Activated CD8-positive, alpha-beta T cell treated with anti-CD3 and anti-CD28 coated beads for 36 hours (primary cell): ENCODE measurements at regions not wholly inside any gene's neighbourhood (a gene's known extent, or its start where the extent isn't known, plus 50 kb on each side); places are given as distances from the start of the nearest gene placed in this dataset.

ENCODE experiments used
- ATAC-seq: fragments of 200-7000 bp; cut with Tn5 transposase; one replicate; pipeline ENCODE4 v1.10.0; 2021; ENCODE audit warnings: mild to moderate bottlenecking, moderate library complexity
- CTCF ChIA-PET: fragments of 350-600 bp; sonication (Branson Sonifier 250); formaldehyde crosslinking; loops from one replicate; lab custom pipeline; 2021; ENCODE audit warnings: antibody characterized with exemption; lab: Charles Lee
- POLR2A ChIA-PET: fragments of 350-600 bp; sonication (Branson Sonifier 250); formaldehyde crosslinking; loops from one replicate; lab custom pipeline; 2021; ENCODE audit warnings: antibody characterized with exemption; lab: Charles Lee
- DNase-seq: peaks from one replicate; pipeline ENCODE4 v3.0.0-alpha.2; 2020
- H3K27ac Mint-ChIP-seq: one replicate; pipeline ENCODE4 v1.8.0; 2021; ENCODE audit warnings: mild to moderate bottlenecking, mixed read lengths
- H3K27me3 Mint-ChIP-seq: one replicate; pipeline ENCODE4 v1.8.0; 2021; ENCODE audit warnings: mixed read lengths
- H3K36me3 Mint-ChIP-seq: one replicate; pipeline ENCODE4 v1.8.0; 2021; ENCODE audit warnings: low read depth, mixed read lengths
- H3K4me1 Mint-ChIP-seq: one replicate; pipeline ENCODE4 v1.8.0; 2021; ENCODE audit warnings: low read depth, mixed read lengths
- H3K4me3 Mint-ChIP-seq: one replicate; pipeline ENCODE4 v1.8.0; 2021; ENCODE audit warnings: mild to moderate bottlenecking, moderate library complexity, mixed read lengths
- H3K9me3 Mint-ChIP-seq: one replicate; pipeline ENCODE4 v1.8.0; 2021; ENCODE audit warnings: mixed read lengths
- intact Hi-C: fragments of 100-400 bp; cut with micrococcal nuclease; formaldehyde crosslinking; loops from one replicate; pipeline ENCODE4 v1.10.0; 2022
- TF ChIP-seq, protein P1 (sequence below): fragments of 200-600 bp; IDR thresholded peaks from one replicate; pipeline ENCODE4 v1.8.0; 2022; ENCODE audit warnings: antibody characterized with exemption, mild to moderate bottlenecking

DNA sequence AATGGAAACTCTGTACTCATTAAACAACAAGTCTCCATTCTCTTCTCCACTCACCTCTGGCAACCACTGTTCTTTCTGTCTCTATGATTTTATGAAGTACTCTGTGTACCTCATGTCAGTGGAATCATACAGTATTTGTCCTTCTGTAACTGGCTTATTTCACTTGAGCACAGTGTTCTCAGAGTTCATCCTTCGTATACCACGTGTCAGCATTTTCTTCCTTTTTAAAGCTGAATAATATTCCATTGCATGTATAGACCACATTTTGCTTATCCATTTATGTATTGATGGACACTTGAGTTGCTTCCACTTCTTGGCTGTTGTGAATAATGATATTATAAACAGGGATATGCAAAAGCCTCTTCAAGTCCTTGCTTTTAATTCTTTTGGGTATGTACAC is 333.0 kb upstream of the ZNF32 start:
- ChIA-PET CTCF (no interaction called here), POLR2A (no interaction called here)
- Mint-ChIP-seq H3K4me1 (peaks cover 9% of the 10 kb centered on the region), H3K36me3 (no peaks in the 10 kb centered on the region), H3K27me3 (no peaks in the 10 kb centered on the region), H3K27ac (no peak overlapping the region), H3K9me3 (no peaks in the 10 kb centered on the region), H3K4me3 (no peak overlapping the region)
- TF ChIP-seq, protein P1, sequence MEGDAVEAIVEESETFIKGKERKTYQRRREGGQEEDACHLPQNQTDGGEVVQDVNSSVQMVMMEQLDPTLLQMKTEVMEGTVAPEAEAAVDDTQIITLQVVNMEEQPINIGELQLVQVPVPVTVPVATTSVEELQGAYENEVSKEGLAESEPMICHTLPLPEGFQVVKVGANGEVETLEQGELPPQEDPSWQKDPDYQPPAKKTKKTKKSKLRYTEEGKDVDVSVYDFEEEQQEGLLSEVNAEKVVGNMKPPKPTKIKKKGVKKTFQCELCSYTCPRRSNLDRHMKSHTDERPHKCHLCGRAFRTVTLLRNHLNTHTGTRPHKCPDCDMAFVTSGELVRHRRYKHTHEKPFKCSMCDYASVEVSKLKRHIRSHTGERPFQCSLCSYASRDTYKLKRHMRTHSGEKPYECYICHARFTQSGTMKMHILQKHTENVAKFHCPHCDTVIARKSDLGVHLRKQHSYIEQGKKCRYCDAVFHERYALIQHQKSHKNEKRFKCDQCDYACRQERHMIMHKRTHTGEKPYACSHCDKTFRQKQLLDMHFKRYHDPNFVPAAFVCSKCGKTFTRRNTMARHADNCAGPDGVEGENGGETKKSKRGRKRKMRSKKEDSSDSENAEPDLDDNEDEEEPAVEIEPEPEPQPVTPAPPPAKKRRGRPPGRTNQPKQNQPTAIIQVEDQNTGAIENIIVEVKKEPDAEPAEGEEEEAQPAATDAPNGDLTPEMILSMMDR = no peak
- intact Hi-C loops = no loop called here
- DNase-seq (no peak), ATAC-seq (no peak)

DNA sequence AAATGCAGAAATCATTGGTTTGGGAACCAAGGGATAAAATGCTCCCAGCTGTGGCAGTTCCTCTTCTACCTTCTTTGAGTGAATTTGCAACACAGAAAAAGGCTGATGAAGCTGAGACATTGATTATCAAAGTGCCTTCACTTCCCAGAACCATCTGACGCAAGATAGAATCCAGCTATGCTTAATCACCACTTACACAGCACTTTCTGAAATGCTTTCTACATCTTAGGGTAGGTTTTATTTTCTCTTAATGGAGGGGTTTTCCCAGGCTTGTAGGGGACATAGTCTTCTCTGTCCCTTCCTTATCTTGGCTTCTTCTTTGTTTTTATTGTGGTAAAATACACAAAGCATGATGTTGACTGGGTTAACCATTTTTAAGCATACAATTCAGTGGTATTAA is 332.6 kb upstream of the ZNF32 start:
- Mint-ChIP-seq H3K4me1 (peaks cover 9% of the 10 kb centered on the region), H3K27me3 (no peaks in the 10 kb centered on the region), H3K27ac (no peak overlapping the region), H3K4me3 (no peak overlapping the region), H3K36me3 (no peaks in the 10 kb centered on the region), H3K9me3 (no peaks in the 10 kb centered on the region)
- intact Hi-C loops = no loop called here
- ATAC-seq (no peak), DNase-seq (no peak)
- POLR2A ChIA-PET = no interaction called here
- CTCF ChIA-PET = no interaction called here
- TF ChIP-seq, protein P1 = no peak

DNA sequence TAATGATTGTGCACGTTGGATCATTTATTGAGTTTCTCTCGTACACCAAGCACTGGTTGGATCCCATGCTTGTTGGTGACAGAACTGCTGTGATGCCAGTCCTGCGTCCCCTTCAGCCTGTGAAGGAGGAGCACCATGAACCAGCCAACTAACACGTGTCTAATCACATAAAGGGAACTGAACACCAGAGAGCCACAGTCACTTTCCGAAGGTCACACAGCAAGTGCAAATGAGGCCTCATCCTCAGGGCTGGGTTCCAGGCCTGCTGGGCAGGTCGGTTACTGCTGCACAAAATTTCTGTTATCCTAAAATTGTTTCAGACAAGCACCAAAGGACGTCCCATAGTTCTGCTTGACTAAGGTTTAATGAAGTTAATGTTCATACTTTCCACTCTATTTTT is 332.0 kb upstream of the ZNF32 start:
- no peak overlapping the region for H3K27ac Mint-ChIP-seq
- H3K27me3 Mint-ChIP-seq = no peaks in the 10 kb centered on the region
- intact Hi-C loops = no loop called here
- H3K36me3 Mint-ChIP-seq = no peaks in the 10 kb centered on the region
- CTCF ChIA-PET = no interaction called here
- no peaks in the 10 kb centered on the region for H3K9me3 Mint-ChIP-seq
- POLR2A ChIA-PET = no interaction called here
- TF ChIP-seq, protein P1 = no peak
- DNase-seq = no peak
- no peak overlapping the region for H3K4me3 Mint-ChIP-seq
- peaks cover 9% of the 10 kb centered on the region for H3K4me1 Mint-ChIP-seq
- no peak for ATAC-seq

DNA sequence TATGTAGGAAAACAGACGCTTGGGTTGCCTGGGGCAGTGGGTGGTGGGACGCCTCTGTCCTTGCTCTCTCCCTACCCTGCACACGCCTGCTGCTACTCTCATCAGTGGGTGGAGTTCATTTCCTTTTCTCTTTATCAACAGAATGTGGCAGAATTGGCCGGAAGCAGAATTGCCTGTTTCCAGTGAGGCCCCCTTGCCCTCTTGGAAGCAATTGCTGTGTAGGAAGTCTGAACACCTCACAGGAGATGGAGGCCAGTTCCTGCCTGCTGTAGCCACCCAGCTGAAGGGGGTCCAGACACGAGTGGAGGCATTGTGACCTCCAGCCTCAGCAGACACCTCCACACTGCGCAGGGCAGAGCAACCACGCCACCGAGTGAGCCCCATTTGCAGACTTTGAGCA is 331.6 kb upstream of the ZNF32 start:
- intact Hi-C loops = no loop called here
- H3K4me3 Mint-ChIP-seq = no peak overlapping the region
- ATAC-seq (no peak), DNase-seq (peak; percentile 5)
- H3K27me3 Mint-ChIP-seq = no peaks in the 10 kb centered on the region
- no peaks in the 10 kb centered on the region for H3K36me3 Mint-ChIP-seq
- TF ChIP-seq, protein P1 = no peak
- no peak overlapping the region for H3K27ac Mint-ChIP-seq
- H3K9me3 Mint-ChIP-seq = no peaks in the 10 kb centered on the region
- ChIA-PET POLR2A (no interaction called here), CTCF (no interaction called here)
- H3K4me1 Mint-ChIP-seq = peaks cover 9% of the 10 kb centered on the region

DNA sequence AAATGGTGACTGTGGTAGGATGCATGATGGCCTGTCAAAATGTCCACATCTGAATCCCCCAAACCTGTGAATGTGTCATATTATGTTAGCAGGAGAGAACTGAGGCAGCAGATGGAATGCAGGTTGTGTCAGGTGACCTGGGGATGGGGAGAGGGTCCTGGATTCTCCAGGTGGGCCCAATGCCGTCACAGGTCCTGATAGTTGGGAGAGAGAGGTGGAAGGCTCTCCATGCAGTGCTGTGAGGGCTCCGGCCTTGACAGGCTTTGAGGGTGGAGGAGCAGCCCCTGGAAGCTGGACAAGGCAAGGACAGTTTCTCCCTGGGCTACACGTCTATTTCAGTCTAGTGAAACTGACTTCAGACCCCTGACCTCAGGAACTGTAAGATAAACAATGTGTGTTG is 330.9 kb upstream of the ZNF32 start:
- Mint-ChIP-seq H3K4me1 (peaks cover 9% of the 10 kb centered on the region), H3K27ac (no peak overlapping the region), H3K4me3 (no peak overlapping the region), H3K27me3 (no peaks in the 10 kb centered on the region), H3K9me3 (no peaks in the 10 kb centered on the region), H3K36me3 (no peaks in the 10 kb centered on the region)
- intact Hi-C loops = no loop called here
- TF ChIP-seq, protein P1 = no peak
- no peak for DNase-seq
- ATAC-seq = no peak
- POLR2A ChIA-PET = no interaction called here
- CTCF ChIA-PET = no interaction called here
